NCI-H2196 (cell line): ENCODE measurements at regions not wholly inside any gene's neighbourhood (a gene's known extent, or its start where the extent isn't known, plus 50 kb on each side); places are given as distances from the start of the nearest gene placed in this dataset.
"Not testable (repeated sequence)": the region's sequence is repeated elsewhere in the genome, so short reads cannot be mapped to it uniquely, and the experiment has no call there.

Experiments used
- DNase-seq: peaks from one replicate; lab custom pipeline; 2025; ENCODE audit not compliant: unreplicated experiment; lab: John Stamatoyannopoulos, UW

DNA sequence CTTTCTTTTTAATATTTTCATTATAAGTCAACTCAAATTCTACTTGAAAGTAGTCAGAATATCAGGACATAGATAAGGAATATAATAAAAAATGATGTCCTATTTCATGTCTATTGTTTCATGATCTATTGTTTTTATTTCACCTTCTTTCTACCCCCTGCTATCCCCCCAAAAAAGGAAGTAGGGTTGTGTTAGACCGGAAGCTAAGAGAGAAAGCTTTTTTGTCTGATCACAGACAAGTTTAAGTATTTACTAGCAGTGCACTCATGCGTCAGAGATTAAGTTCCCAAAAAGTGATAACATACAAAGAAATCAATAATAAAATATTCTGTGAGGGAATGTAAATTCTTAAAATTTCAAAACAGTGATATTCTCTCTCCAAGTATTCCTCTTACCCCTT is 447.1 kb upstream of the CNTNAP5 start:
- DNase-seq = no peak

DNA sequence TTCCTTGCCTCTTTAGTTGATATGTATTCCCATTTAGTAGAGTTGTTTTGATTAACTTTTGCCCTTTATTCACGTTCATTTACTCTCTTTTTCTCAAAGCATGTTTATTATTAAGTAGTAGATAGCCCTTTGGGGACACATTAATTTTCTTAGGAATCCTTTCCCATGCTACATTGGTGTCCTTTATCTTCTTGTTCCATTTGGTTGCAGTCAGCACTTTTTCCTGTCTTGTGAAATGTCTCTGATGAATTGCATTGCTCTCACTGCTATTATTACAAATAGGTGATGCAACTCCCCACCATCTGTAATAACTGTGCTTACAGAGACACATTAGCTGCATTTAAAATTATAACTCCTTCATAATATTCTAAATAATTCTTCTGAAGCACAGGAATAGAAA is 428.5 kb upstream of the CNTNAP5 start:
- DNase-seq = no peak

DNA sequence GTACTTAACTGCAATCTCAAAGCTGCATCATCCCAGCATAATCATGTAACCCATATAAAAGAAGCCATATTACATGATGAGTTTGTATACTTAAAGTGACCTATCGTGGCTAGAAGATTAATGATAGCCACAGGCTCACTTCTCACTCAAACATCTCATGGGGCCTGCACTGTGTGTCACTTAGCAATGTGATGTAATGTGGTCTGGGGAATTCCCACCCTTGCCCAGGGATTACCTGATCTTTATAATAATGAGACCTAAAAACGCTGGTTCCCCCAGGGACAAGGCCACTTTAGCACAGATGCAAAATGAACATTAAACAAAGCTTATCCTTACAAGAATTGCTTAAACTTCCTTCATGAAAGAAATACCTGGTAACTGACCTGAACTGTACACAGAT is 427.1 kb upstream of the CNTNAP5 start:
- DNase-seq = no peak

DNA sequence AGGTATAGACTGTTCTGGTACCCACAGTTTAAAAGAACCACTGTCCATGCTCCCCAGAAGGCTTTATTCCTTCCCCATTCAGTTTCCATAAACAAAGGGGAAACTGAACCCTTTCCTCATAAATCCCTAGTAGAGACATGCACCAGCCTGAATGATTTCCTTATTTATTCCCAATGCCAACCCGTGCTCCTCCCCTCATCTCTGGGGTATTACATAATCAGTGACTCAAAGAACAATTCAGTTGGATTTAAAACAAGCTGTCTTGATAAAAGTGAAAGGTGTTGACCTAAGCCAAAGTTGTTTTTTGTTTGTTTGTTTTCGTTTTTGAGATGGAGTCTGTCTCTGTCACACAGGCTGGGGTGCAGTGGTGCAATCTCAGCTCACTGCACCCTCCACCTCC is 418.5 kb upstream of the CNTNAP5 start:
- DNase-seq = no peak

DNA sequence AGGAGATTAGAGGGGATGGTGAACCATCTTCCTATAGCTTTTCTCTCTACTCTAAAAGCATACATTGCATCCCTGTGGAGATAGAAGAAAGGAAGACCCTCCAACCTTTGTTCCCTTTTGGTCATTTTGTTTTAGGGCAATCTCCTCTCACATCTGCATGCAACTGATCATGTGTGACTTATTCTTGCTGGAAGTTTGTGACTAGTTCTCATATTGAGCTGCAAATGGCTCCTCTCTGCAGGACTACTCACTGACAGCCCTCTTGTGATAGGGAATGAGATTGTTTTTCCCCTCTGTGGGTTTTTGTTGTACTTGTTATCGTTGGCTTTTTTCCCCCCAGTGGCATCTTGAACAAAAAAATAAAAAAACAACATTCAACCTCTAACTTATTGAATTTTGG is 416.0 kb upstream of the CNTNAP5 start:
- no peak for DNase-seq

DNA sequence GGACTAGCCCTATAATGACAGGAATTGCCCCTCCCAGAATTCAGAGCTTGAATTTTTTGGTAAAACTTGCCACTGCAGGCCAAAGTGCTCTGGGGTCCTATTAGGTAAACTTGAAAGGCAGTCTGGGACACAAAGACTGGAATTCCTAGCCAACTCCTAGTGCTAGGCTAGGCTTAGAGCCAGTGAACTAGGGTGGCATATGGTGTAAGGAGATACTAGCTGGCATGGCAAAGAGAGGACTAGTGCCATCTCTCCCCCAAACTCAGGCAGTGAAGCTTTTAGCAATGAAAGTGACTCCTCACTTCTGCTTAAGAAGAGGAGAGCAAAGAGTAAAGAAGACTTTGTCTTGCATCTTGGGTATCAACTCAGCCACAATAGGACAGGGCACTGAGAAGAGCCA is 410.5 kb upstream of the CNTNAP5 start:
- DNase-seq = no peak

DNA sequence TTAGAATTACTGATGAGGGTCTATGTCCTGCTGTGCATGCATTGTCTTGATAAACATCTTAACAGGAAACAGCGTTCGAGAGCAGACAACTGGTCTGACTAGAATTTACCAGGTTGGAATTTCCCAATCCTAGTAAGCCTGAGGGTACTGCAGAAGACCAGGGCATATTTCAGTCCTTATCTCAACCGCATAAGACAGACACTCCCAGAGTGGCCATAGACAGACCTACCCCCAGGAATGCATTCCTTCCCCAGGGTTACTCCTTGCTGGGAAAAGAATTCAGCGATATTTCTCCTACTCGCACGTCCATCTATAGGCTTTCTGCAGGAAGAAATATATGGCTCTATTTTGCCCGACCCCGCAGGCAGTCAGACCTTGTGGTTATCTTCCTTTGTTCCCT is 406.4 kb upstream of the CNTNAP5 start:
- DNase-seq = not testable (repeated sequence)

DNA sequence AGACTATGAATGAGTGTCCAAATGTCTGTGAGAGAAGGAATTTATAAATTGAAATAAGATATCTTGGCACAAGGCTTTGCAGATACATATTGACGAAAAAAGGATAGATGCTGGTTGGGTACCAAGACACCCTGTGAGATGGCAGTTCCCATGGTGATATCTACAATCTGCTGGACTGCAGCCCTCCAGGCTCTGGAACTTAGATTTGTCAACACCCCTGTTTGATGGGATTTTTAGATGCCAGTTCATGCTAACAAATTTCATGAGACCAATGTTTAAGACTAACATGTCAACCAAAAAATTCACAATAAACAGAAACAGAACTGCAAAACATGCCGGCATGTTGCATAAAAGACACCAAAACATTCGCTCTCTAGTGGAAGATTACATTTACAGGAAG is 400.3 kb upstream of the CNTNAP5 start:
- no peak for DNase-seq

DNA sequence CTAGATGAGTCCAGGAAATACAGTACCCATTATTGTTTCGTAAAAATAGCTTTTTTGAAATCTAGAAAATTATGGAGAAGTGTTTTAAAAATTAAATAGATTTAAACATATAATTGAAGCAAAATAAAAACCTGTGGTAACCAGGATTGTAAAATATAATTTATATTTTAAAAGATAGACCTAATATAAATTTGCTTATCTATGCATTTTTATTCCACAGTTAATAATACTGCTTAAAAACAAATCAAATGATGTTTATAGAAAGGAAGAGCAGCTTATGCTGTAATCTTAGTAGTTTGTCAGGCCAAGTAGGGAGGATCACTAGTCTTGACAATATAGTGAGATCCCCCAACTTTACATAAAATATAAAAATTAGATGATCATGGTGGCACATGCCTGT is 388.9 kb upstream of the CNTNAP5 start:
- no peak for DNase-seq

DNA sequence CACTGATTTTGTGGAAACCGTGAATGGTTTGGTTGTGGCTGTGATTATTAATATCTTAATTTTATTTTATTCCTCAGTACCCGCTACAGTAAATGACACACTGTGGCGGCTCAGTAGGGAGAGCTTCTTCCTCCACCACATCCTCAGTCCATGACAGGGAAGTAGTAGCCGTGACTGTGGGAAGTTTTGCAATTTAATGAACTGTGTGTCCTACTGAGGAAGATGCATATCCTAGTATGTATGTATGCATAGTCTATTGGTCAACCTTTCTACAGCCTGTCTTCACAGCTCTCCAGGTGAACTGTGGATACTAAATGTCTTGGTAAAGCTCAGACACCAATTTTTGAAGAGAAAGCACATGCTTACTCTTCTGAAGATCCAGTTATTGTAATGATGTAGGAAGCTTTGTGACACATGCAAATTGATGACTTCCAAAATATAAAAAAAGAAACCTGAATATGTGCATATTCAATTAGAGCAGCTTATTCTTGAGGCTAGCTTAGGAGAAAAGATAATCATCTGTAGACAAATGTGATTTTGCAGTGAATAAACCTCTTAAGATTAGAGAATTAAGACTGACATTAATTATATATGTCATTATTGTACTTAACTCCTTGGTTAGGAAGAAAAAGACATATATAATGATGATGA is 384.3 kb upstream of the CNTNAP5 start:
- no peak for DNase-seq

DNA sequence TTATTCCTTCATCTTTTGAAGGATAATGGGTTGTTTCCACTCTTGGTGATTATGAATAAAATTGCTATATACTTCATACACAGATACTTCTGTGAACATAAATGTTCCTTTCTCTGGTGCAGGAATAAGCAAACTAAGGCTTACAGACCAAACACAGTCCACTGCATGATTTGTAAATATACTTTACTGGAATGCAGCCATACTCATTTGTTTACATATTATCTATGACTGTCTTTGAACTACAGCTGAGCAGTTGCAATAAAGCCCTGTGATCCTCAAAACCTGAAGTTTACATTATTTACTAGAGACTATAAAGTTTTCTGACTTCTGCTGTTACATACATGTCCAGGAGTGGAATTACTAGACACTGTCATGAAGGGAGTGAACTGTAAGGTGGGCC is 381.0 kb upstream of the CNTNAP5 start:
- DNase-seq = no peak

DNA sequence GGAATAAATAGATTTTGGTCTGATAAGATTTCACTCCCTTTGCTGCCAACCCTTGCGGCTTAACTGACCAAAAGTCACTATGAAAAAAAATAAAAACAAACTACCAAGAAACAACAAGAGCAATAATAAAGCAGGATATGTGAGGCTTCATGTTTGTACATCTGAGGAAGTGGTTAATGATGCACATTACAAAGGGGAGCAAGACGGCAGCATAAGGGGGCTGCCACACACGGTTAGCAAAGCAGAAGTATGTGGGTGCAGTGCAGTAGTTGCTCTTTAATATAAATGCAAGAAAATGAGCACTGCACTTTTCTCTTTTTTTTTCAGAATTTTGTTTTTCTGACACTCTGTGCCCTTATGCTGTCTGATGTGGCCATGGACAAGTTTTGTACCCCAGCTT is 377.1 kb upstream of the CNTNAP5 start:
- DNase-seq = no peak

DNA sequence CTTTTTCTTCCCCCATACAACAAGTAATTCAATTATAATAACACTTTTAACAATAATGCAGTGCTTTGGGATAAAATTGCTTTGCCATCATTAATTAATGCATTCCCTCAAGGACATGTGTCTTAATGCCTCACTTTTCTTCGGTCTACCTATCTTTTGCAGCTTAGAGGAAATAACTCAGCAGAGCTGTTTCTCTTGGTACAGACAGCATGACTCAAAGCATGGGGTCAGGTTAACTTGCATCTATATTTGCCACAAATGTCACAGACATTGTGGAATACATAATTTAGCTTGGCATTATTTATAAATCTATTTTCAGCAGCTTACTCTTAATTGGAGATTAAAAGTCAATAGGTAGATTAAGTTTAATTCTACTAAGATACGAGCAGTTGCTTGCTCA is 376.1 kb upstream of the CNTNAP5 start:
- no peak for DNase-seq

DNA sequence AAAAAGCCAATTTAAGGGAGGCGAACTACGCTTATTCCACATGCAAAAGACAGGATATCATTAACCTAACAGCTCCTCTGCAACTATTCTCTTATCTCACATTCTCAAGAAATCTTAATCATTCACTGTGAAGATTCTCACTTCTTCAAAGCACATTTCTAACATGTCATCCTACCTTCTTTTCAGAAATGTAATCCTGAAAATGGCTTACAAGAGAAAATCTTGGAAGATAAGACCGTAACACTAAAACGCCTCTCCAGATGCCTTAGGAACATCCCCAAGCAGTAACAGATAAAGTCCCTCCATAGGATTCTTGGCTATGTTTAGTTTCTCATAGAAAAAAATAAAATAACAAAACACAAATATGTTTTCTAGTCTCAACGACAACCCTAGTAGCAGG is 373.9 kb upstream of the CNTNAP5 start:
- DNase-seq = no peak

DNA sequence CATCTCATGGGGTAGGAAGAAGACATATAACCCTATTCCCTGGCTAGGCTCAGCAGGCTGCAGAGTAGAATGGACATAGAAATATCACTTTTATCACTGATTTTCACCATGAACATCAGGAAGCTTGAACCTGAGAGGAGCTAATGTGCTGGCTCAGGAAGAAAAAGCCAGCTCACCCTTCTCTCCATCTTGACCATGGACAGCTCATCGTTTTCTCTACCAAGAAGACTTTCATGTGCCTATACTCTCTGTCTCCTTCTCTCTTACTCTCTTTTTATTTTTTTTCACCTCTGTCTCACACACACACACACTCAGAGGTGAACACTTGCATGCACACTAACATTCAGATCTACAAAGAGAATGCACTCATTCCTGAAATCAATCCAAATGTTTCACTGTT is 372.8 kb upstream of the CNTNAP5 start:
- DNase-seq = no peak

DNA sequence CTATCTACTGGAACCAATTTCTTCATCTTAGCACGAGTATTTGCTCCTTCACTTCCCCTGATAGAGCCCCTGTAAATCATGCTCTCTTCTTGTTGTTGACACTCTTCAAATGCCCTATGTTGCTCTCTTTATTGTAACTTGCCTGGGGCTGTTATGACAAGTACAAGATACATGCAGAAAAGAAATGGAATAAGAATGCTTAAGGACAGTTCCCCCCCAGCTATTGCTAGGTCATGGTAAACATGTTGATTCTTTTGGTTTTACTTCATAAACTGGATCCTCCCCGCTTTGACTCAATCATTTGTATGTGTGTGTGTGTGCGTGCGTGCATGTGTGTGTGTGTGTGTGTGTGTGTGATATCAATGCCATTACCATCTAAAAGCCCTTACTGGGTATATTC is 368.5 kb upstream of the CNTNAP5 start:
- DNase-seq = no peak

DNA sequence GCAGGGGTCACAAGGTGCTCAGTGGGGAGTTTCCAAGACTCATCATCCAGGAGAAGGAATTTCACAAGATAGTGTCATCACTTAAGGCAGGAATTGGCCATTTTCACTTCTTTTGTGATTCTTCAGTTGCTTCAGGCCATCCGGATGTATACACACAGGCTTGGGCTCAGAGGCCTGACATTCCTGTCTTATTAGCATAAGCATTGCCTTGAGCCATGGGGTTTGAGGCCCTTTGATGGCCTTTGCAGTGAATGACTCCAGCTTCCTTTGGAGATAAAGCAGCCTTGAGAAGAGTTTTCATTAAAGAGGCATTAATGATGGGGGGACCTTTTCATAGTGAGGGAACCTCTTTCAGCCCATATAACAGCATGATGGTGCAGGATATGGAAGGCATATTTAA is 366.0 kb upstream of the CNTNAP5 start:
- no peak for DNase-seq

DNA sequence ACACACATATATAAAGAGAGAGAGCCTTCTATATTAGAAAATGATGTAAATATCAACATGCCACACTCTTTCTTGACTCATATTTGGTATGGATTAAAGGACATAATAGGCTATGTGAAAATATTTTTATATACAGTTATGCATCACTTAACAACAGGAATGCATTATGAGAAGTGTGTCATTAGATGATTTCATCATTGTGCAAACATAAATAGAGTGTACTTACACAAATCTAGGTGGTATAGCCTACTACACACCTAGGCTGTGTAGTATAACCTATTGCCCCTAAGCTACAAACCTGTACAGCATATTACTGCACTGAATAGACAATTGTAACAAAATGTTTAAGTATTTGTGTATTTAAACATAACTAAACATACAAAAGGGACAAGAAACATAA is 354.8 kb upstream of the CNTNAP5 start:
- DNase-seq = no peak

DNA sequence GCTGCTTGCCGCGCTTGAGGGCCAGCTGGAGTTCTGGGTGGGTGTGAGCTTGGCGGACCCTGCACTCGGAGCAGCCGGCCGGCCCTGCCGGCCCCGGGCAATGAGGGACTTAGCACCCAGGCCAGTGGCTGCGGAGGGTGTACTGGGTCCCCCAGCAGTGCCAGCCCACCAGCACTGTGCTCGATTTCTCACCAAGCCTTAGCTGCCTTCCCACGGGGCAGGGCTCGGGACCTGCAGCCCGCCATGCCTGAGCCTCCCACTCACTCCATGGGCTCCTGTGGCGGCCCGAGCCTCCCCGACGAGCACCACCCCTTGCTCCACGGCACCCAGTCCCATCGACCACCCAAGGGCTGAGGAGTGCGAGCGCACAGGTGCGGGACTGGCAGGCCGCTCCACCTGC is 341.3 kb upstream of the CNTNAP5 start:
- DNase-seq = not testable (repeated sequence)

DNA sequence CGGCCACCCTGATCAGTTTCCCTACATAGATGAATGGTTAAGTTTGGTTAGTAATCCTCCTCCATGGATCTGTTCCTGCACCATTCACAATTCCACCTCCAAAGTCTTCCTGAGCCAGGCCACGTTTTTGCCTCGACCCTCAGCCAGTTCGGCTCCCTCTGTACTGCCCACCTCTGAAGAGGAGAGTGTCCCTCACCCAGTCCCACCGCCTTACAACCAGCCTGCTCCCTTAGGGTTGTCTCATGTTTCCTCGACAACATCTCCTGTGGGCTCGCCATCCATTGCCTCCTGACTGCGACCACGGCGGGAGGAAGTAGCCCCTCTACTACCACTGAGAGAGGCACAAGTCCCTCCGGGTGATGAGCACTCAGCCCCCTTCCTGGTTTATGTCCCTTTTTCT is 338.0 kb upstream of the CNTNAP5 start:
- no peak for DNase-seq

DNA sequence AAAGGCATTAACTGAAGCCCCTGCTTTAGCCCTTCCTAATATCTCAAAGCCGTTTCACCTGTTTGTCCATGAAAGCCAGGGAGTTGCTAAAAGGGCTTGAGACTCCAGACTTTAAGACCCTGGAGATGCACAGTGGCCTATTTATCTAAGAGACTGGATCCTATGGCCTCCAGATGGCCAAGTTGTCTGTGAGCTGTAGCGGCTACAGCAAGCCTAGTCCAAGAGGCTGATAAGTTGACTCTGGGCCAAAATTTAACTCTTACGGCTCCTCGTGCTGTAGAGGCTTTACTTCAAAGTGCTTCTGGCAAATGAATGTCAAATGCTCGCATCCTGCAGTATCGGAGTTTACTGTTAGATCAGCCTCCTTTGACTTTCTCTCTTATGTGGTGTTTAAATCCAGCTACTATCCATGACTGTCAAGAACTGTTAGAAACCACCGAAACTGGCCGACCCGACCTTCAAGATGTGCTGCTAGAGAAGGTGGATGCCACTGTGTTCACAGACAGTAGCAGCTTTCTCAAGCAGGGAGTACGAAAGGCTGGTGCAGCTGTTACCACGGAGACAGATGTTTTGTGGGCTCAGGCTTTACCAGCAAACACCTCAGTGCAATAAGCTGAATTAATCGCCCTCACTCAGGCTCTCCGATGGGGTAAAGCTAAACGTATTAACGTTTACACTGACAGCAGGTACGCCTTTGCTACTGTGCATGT is 336.7 kb upstream of the CNTNAP5 start:
- no peak for DNase-seq

DNA sequence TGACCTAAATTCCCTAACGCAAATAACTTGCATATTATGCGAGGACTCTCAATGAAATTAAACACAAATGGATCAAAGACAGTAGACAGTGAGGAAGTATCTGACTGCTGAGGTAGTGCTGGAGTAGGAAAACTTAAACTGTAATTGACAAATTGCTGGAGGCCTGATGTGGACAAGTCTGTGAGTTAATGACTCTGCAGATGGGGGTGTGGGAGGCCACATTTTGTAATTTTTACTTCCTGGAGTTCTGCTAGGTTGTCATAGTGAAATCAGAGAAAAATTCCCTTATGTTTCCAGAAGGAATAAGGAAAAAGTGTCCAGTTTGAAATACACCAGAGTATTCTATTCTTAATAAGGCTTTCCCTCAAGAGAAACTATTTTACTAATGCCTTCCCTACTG is 333.0 kb upstream of the CNTNAP5 start:
- no peak for DNase-seq

DNA sequence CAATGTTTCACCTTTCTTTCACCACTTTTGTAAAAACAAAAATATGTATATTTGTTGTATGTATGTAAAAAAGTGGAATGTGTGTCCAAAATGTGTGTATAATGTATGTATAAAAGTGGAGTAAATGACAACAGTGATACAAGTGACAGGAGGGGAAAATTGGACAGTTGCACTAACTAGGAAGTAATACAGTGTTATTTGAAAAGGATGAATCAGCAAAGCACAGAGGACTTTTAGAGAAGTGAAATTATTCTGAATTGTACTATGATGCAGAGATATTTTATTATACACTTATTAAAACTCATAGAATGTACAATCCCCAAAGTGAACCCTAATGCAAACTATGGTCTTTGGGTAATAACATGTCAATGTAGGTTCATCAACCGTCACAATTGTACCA is 331.3 kb upstream of the CNTNAP5 start:
- DNase-seq = no peak
